Gastroesophageal sphincter (tissue), 3 donors: ENCODE measurements at regions not wholly inside any gene's neighbourhood (a gene's known extent, or its start where the extent isn't known, plus 50 kb on each side); places are given as distances from the start of the nearest gene placed in this dataset.
A peak's percentile ranks its signal among the peaks of the same experiment; 100 is the strongest.

Source experiments
- CTCF ChIP-seq, 4 experiments: fragments of 200-600 bp in 2 of 4; fragments of 450-650 bp in 2 of 4; sonication (generic) in 1 of 4; IDR thresholded peaks; one replicate each; pipeline ENCODE4 v1.5.1; 2017 to 2019; ENCODE audit warnings: antibody characterized with exemption in 4 of 4, mild to moderate bottlenecking in 2 of 4, moderate library complexity in 2 of 4
- EP300 ChIP-seq: sonication (generic); formaldehyde crosslinking; IDR thresholded peaks from one replicate; pipeline ENCODE4 v1.6.1; 2017; ENCODE audit warnings: antibody characterized with exemption, mild to moderate bottlenecking
- POLR2AphosphoS5 ChIP-seq: sonication (generic); formaldehyde crosslinking; IDR thresholded peaks from one replicate; pipeline ENCODE4 v1.6.1; 2017; ENCODE audit warnings: antibody characterized with exemption

DNA sequence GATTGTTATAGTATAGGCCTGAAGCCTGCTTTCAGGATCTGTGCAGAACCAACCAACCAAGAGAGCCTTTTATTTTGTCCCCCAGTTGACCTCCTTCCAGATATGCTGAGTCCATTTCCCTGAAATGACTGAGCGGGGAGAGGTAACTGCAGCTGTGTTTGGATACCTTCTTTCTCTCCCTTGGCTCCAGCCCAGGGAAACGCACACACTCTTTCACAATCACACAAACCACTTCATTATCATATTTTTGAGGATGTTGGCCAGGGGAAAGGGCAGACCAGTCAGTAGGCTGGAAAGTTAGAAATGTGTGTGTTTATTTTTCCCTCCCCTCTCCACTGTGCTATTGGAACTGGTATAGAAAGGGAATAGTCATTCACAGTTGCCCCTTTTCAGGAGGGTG, 417.7 kb upstream of the TBL1XR1 start:
- TF ChIP-seq CTCF (IDR thresholded peaks at IDR 0.05): no peak
- TF ChIP-seq EP300: no peak
- peak; percentile 87 for TF ChIP-seq POLR2AphosphoS5
